NAMALWA (cell line): ENCODE measurements at regions not wholly inside any gene's neighbourhood (a gene's known extent, or its start where the extent isn't known, plus 50 kb on each side); places are given as distances from the start of the nearest gene placed in this dataset.

Experiments
- DNase-seq: peaks from one replicate; pipeline ENCODE4 v3.0.0-alpha.2; 2015; ENCODE audit warnings: low spot score

- DNase-seq, result no peak
Observed at GRCh38 chr12:132424811-132425210, 65.1 kb upstream of the FBRSL1 start.

- no peak for DNase-seq
Observed at GRCh38 chr12:132423820-132424645, 65.9 kb upstream of the FBRSL1 start.

- peak; percentile 68 for DNase-seq
Observed at GRCh38 chr12:132423251-132423819, 66.6 kb upstream of the FBRSL1 start.

GRCh38 chr12:132422381-132423043, 67.4 kb upstream of the FBRSL1 start:
- no peak for DNase-seq

GRCh38 chr12:132422040-132422380, 67.9 kb upstream of the FBRSL1 start:
- no peak for DNase-seq

GRCh38 chr12:132419631-132420246, 70.2 kb upstream of the FBRSL1 start:
- DNase-seq, result no peak

GRCh38 chr12:132418393-132418925, 71.5 kb upstream of the FBRSL1 start:
- no peak for DNase-seq

GRCh38 chr12:132417741-132418140, 72.2 kb upstream of the FBRSL1 start:
- DNase-seq, result no peak

GRCh38 chr12:132416827-132417226, 73.1 kb upstream of the FBRSL1 start:
- DNase-seq, result no peak

- DNase-seq, result no peak
Observed at GRCh38 chr12:132416121-132416673, 73.8 kb upstream of the FBRSL1 start.

GRCh38 chr12:132415327-132416120, 74.4 kb upstream of the FBRSL1 start:
- no peak for DNase-seq

GRCh38 chr12:132414634-132415326, 75.2 kb upstream of the FBRSL1 start:
- DNase-seq, result peak; percentile 83

GRCh38 chr12:132413931-132414588, 75.9 kb upstream of the FBRSL1 start:
- no peak for DNase-seq

- no peak for DNase-seq
Observed at GRCh38 chr12:132411457-132411856, 78.5 kb upstream of the FBRSL1 start.

GRCh38 chr12:132410849-132411248, 79.1 kb upstream of the FBRSL1 start:
- DNase-seq, result no peak

- DNase-seq, result no peak
Observed at GRCh38 chr12:132410296-132410625, 79.7 kb upstream of the FBRSL1 start.

- DNase-seq, result no peak
Observed at GRCh38 chr12:132409495-132410295, 80.3 kb upstream of the FBRSL1 start.

GRCh38 chr12:132408626-132409494, 79.5 kb upstream of the GALNT9 start:
- DNase-seq, result no peak

GRCh38 chr12:132407992-132408391, 78.6 kb upstream of the GALNT9 start:
- no peak for DNase-seq
